SU-DHL-6 (cell line): ENCODE measurements at regions not wholly inside any gene's neighbourhood (a gene's known extent, or its start where the extent isn't known, plus 50 kb on each side); places are given as distances from the start of the nearest gene placed in this dataset.

Experiments used
- CTCF ChIP-seq: fragments of 200-600 bp; sonication (generic); IDR thresholded peaks from one replicate; pipeline ENCODE4 v1.5.1; 2017; ENCODE audit warnings: antibody characterized with exemption, mild to moderate bottlenecking, low read length, moderate library complexity; ENCODE audit not compliant: insufficient read depth, poor library complexity, severe bottlenecking
- EZH2phosphoT487 ChIP-seq: fragments of 200-600 bp; sonication (generic), shearing (Covaris generic); conservative IDR thresholded peaks from 2 replicates; pipeline ENCODE4 v1.6.1; 2018; ENCODE audit warnings: mild to moderate bottlenecking, antibody characterized with exemption, low read length, moderate library complexity, mixed read lengths

GRCh38 chr4:138796761-138797160 is 218.8 kb upstream of the NOCT start:
- TF ChIP-seq CTCF: no peak
- TF ChIP-seq EZH2phosphoT487: no peak
